AG09309 (cell line): ENCODE measurements at regions not wholly inside any gene's neighbourhood (a gene's known extent, or its start where the extent isn't known, plus 50 kb on each side); places are given as distances from the start of the nearest gene placed in this dataset.

Source experiments
- DNase-seq: peaks from one replicate; pipeline ENCODE4 v3.0.0-alpha.2; 2010; ENCODE audit warnings: low read depth
- H3K4me3 ChIP-seq: 2 replicates; pipeline ENCODE4 v1.5.1; 2011; ENCODE audit warnings: mild to moderate bottlenecking, low read depth, low read length, moderate library complexity; ENCODE audit not compliant: control insufficient read depth
- CTCF ChIP-seq: IDR thresholded peaks from 2 replicates; pipeline ENCODE4 v1.5.1; 2011; ENCODE audit warnings: mild to moderate bottlenecking, low read depth, low read length, inconsistent platforms; ENCODE audit not compliant: insufficient read depth, control insufficient read depth; ENCODE audit errors: missing control alignments

- TF ChIP-seq CTCF: no peak
These were observed 500.9 kb upstream of the HTR2A start for GRCh38 chr13:47397739-47398138.

GRCh38 chr13:47396915-47397314 lies 500.1 kb upstream of the HTR2A start:
- no peak overlapping the region for H3K4me3 ChIP-seq
- no peak for DNase-seq
- no peak for TF ChIP-seq CTCF

More at GRCh38 chr13:47397739-47398138, 500.9 kb upstream of the HTR2A start:
- no peak for DNase-seq
- H3K4me3 ChIP-seq: no peak overlapping the region

DNA sequence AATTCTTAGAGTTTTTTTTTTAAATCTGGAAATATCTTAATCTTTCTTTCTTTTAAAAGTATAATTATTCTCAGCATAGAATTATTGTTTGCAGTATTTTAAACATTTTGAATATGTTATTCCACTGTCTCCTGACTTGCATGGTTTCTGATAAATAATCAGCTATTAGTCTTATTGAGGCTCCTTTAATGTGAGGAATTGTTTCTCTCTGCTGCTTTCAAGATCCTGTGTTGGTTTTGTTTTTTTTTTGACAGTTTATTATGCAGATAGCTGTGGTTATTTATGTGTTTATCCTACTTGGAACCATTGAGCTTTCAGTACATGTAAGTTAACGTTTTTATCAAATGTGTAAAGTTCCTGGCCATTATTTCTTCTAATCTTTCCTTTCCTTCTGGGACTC lies 477.9 kb upstream of the HTR2A start:
- DNase-seq: no peak
- no peak overlapping the region for H3K4me3 ChIP-seq
- TF ChIP-seq CTCF: no peak

DNA sequence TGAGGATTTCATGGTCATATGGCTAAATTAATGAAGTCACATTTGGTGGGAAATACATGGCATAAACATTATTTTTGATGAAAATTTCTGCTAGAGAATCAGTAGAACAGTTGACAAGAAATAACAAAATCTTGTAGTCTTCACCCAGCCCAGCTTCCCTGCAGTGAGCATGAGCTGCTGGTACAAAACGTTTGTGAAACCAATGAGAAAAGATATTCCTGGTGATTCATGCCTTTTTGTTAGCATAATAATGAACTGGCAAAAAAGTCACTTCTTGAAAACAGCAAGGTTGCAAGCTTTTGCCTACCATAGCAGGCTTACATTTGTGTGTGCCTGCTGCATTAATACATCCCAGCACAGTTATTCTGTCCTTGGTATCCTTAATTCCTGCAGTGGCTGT lies 475.9 kb upstream of the HTR2A start:
- no peak for TF ChIP-seq CTCF
- no peak overlapping the region for H3K4me3 ChIP-seq
- DNase-seq: no peak

GRCh38 chr13:47351798-47352197 lies 454.9 kb upstream of the HTR2A start:
- DNase-seq: no peak
- no peak overlapping the region for H3K4me3 ChIP-seq
- TF ChIP-seq CTCF: no peak

GRCh38 chr13:47350334-47351124 lies 453.7 kb upstream of the HTR2A start:
- TF ChIP-seq CTCF: no peak
- no peak overlapping the region for H3K4me3 ChIP-seq
- no peak for DNase-seq
